T-cell (primary cell): ENCODE measurements at regions not wholly inside any gene's neighbourhood (a gene's known extent, or its start where the extent isn't known, plus 50 kb on each side); places are given as distances from the start of the nearest gene placed in this dataset.
A peak's percentile ranks its signal among the peaks of the same experiment; 100 is the strongest.
"Not testable (repeated sequence)": the region's sequence is repeated elsewhere in the genome, so short reads cannot be mapped to it uniquely, and the experiment has no call there.

ENCODE experiments used
- ATAC-seq, 4 experiments: fragments of 200-7000 bp in 3 of 4; fragments of 150-1000 bp in 1 of 4; cut with Tn5 transposase; replicated peaks in 1 of 4; 1 replicate in 3 of 4; 2 replicates in 1 of 4; pipeline ENCODE4 v1.10.0; 2021; ENCODE audit warnings: moderate library complexity in 3 of 4, mild to moderate bottlenecking in 2 of 4, moderate number of reproducible peaks in 1 of 4
- CTCF ChIA-PET, 2 donors: fragments of 300-600 bp; sonication (Branson Sonifier 250); formaldehyde crosslinking; loops; one replicate each; lab custom pipeline; 2022; ENCODE audit warnings: antibody characterized with exemption in 2 of 2; lab: Charles Lee
- POLR2A ChIA-PET, 2 donors: fragments of 300-600 bp; sonication (Branson Sonifier 250); formaldehyde crosslinking; loops; one replicate each; lab custom pipeline; 2022; ENCODE audit warnings: antibody characterized with exemption in 2 of 2; lab: Charles Lee
- DNase-seq, 35 experiments: peaks; one replicate each; pipeline versions ENCODE4 v3.0.0 to v3.0.0-alpha.2; 2013 to 2023
- H3K27ac ChIP-seq: one replicate; pipeline ENCODE4 v1.5.1; 2013; ENCODE audit warnings: low read length
- H3K27me3 ChIP-seq, 2 experiments: replicated peaks in 1 of 2; 1 replicate in 1 of 2; 2 replicates in 1 of 2; pipeline versions ENCODE4 v1.6.1 to v1.7.0; 2013; ENCODE audit warnings: low read length in 1 of 2, mixed read lengths in 1 of 2; ENCODE audit not compliant: control insufficient read depth in 2 of 2, insufficient read depth in 2 of 2; ENCODE audit errors: extremely low read depth in 1 of 2
- H3K36me3 ChIP-seq, 2 donors: 1 replicate in 1 of 2; 2 replicates in 1 of 2; pipeline versions ENCODE4 v1.6.1 to v1.7.0; 2013; ENCODE audit warnings: low read length in 1 of 2; ENCODE audit not compliant: control insufficient read depth in 2 of 2, insufficient read depth in 1 of 2; ENCODE audit errors: extremely low read depth in 1 of 2
- H3K4me1 ChIP-seq, 2 experiments: 1 replicate in 1 of 2; 2 replicates in 1 of 2; pipeline versions ENCODE4 v1.6.1 to v1.7.0; 2013; ENCODE audit warnings: low read length in 2 of 2, mixed read lengths in 1 of 2; ENCODE audit not compliant: insufficient read depth in 2 of 2, control insufficient read depth in 1 of 2; ENCODE audit errors: extremely low read depth in 1 of 2
- H3K4me3 ChIP-seq, 2 donors: 1 replicate in 1 of 2; 2 replicates in 1 of 2; pipeline versions ENCODE4 v1.5.1 to v1.7.0; 2013; ENCODE audit warnings: mild to moderate bottlenecking in 2 of 2, low read length in 1 of 2, moderate library complexity in 1 of 2; ENCODE audit not compliant: control insufficient read depth in 1 of 2; ENCODE audit errors: extremely low read depth in 1 of 2
- H3K9me3 ChIP-seq: 2 replicates; pipeline ENCODE4 v1.7.0; 2013
- H3K27ac Mint-ChIP-seq, 2 donors: one replicate each; pipeline ENCODE4 v1.8.0; 2020 to 2021; ENCODE audit warnings: mild to moderate bottlenecking in 2 of 2, mixed read lengths in 2 of 2
- H3K27me3 Mint-ChIP-seq, 2 donors: one replicate each; pipeline ENCODE4 v1.8.0; 2021 to 2022; ENCODE audit warnings: mixed read lengths in 2 of 2
- H3K36me3 Mint-ChIP-seq: one replicate; pipeline ENCODE4 v1.8.0; 2021; ENCODE audit warnings: mixed read lengths
- H3K4me1 Mint-ChIP-seq, 3 donors: one replicate each; pipeline ENCODE4 v1.8.0; 2020 to 2022; ENCODE audit warnings: mixed read lengths in 3 of 3, mild to moderate bottlenecking in 1 of 3
- H3K4me3 Mint-ChIP-seq, 3 donors: one replicate each; pipeline ENCODE4 v1.8.0; 2020 to 2022; ENCODE audit warnings: mild to moderate bottlenecking in 3 of 3, mixed read lengths in 3 of 3, moderate library complexity in 3 of 3
- H3K9me3 Mint-ChIP-seq, 3 donors: one replicate each; pipeline ENCODE4 v1.8.0; 2020 to 2022; ENCODE audit warnings: mixed read lengths in 3 of 3
- WGBS: methylation state at CpG from one replicate; pipeline ENCODE4 v1.1.5; 2013; ENCODE audit warnings: missing lambda C conversion rate; ENCODE audit not compliant: insufficient coverage; 5-methylcytosine and 5-hydroxymethylcytosine counted together

DNA sequence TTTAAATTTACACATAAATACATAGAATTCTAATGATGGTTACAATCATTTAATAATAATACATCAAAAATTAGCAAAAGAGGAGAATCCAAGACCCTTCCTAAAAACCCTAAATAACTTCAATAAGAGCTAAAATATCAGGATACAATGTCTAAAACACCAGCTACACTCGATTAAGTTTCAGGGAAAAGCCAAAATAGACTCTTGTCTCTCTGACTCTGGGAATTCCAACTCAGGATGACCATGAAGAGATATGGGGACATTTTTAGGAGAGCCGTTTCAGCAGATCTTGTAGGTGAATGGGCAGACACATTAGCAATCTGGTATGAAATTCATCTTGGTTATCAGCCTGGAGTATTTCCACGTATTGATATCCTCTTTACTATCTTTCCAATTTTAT, 193.3 kb upstream of the NR3C1 start:
- H3K9me3 ChIP-seq: no peaks in the 10 kb centered on the region
- POLR2A ChIA-PET: no interaction called here
- no peaks in the 10 kb centered on the region for H3K27me3 Mint-ChIP-seq
- WGBS: no CpG with 5 or more reads among the region's 3 CpGs
- no peak overlapping the region for H3K27ac Mint-ChIP-seq
- no peaks in the 10 kb centered on the region for H3K36me3 ChIP-seq
- no peak overlapping the region for H3K4me3 ChIP-seq
- no peak overlapping the region for H3K4me3 Mint-ChIP-seq
- ATAC-seq: no peak
- DNase-seq: no peak
- H3K4me1 Mint-ChIP-seq: peaks cover 0 to 12% (median 12%) of the 10 kb centered on the region in 3 donors
- peaks cover 0 to 5% (median 0%) of the 10 kb centered on the region in 3 donors for H3K9me3 Mint-ChIP-seq
- H3K36me3 Mint-ChIP-seq: no peaks in the 10 kb centered on the region
- no peaks in the 10 kb centered on the region for H3K27me3 ChIP-seq
- H3K4me1 ChIP-seq: peaks cover 0 to 2% of the 10 kb centered on the region in 2 experiments
- no peak overlapping the region for H3K27ac ChIP-seq
- CTCF ChIA-PET: no interaction called here

DNA sequence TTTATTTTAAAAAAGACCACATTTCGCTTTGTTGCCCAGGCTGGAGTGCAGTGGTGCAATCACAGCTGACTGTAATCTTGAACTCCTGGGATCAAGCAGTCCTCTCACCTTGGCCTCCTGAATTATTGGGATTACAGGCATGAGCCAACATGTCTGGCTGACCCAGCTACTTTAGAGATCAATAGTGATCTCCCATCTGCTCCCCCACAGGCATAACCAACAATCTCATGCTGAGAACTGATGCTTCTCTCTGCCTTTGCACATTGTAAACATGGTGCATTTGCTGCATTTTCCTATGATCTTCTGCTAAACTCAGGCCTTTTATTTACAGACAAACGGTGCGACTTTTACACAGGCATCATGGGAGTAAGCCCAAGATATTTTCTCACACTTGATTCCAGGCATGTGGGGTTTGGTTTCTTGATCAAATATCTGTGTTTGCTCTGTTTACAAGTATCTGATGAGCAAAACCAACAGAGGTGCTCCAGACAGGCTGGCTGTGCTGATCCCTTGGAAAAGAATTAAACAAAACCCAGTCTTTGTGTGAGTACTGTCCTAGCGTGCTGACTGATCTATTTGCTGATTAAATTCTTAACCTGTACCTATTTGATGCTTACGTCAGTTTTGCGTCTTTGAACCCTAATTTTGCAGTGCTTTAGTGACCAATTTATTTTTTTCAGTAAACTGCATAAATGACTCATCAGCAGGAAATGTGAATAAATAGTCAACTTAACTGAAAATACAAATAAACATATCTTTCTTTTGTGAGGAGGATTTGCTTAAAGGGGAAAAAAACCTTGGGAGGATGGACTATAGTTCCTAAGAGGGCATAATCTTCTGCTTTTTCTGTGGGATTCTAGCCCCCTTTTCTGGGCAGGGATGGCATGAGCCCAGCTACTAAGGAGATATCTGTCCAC, 191.7 kb upstream of the NR3C1 start:
- Mint-ChIP-seq H3K27me3 (no peaks in the 10 kb centered on the region), H3K9me3 (peaks cover 0 to 5% (median 0%) of the 10 kb centered on the region in 3 donors), H3K4me3 (no peak overlapping the region), H3K36me3 (no peaks in the 10 kb centered on the region), H3K27ac (no peak overlapping the region), H3K4me1 (peaks cover 0 to 10% (median 9%) of the 10 kb centered on the region in 3 donors)
- H3K27ac ChIP-seq: no peak overlapping the region
- H3K36me3 ChIP-seq: no peaks in the 10 kb centered on the region
- no peaks in the 10 kb centered on the region for H3K27me3 ChIP-seq
- ChIA-PET CTCF (no interaction called here), POLR2A (no interaction called here)
- no peak for DNase-seq
- no peak overlapping the region for H3K4me3 ChIP-seq
- no peaks in the 10 kb centered on the region for H3K9me3 ChIP-seq
- no peak for ATAC-seq
- peaks cover 0 to 2% of the 10 kb centered on the region in 2 experiments for H3K4me1 ChIP-seq
- WGBS: 53% methylated on average over 6 of the region's 6 CpGs

DNA sequence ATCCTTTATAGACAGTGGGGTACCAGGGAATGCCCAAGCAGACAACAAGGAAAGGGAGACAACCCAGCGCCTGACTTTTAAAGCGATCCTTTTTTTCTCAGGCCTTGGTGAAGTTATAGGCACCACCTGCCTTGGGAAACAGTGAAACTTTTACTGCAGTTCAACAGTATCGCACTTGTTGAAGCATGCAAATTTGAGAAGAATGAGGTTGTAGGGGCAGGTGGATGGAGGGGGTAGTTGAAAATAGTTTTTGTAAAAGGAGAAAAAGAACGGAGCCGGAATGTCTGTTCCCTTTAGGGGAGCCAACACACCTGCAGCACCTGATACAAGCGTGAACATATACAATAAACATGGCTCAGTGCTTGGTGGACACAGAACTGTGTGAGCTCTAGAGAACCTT, 190.2 kb upstream of the NR3C1 start:
- DNase-seq (no peak), ATAC-seq (no peak)
- Mint-ChIP-seq H3K4me1 (peaks cover 0 to 15% (median 12%) of the 10 kb centered on the region in 3 donors), H3K9me3 (peaks cover 0 to 5% (median 0%) of the 10 kb centered on the region in 3 donors), H3K27ac (no peak overlapping the region), H3K27me3 (no peaks in the 10 kb centered on the region), H3K4me3 (no peak overlapping the region), H3K36me3 (no peaks in the 10 kb centered on the region)
- Histone ChIP-seq H3K36me3 (no peaks in the 10 kb centered on the region), H3K4me3 (no peak overlapping the region), H3K4me1 (peaks cover 0 to 2% of the 10 kb centered on the region in 2 experiments), H3K27ac (no peak overlapping the region), H3K9me3 (no peaks in the 10 kb centered on the region), H3K27me3 (no peaks in the 10 kb centered on the region)
- ChIA-PET POLR2A (no interaction called here), CTCF (interaction anchor here in 1 of 2 donors (0.6 kb wide), 1 partner anchor 359 kb away, joined by 3 read pairs; no protein-coding TSS in a partner anchor)
- 98% methylated on average over 6 of the region's 6 CpGs for WGBS

DNA sequence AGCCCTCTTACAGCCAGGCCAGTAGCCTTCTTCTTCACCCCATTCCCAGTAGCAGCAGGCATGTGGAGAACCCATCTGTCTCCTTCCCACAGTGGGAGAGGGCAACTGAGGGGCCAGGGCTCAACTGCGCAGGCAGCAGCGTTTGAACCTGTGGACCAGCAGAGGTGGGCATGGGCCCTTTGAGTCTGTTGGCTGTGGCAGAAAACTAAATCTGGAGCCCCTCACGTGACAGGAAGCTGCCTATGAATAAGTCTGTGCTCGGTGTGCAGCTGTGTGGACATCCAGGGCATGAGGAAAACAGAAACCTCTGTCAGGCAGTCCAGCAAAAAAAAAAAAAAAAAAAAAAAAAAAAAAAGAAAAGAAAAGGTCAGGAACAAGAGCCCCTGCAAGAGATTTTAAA, 189.2 kb upstream of the NR3C1 start:
- Mint-ChIP-seq H3K9me3 (no peaks in the 10 kb centered on the region), H3K27ac (no peak overlapping the region), H3K27me3 (no peaks in the 10 kb centered on the region), H3K36me3 (no peaks in the 10 kb centered on the region), H3K4me1 (peaks cover 0 to 16% (median 15%) of the 10 kb centered on the region in 3 donors), H3K4me3 (no peak overlapping the region)
- Histone ChIP-seq H3K9me3 (no peaks in the 10 kb centered on the region), H3K4me1 (peaks cover 0 to 2% of the 10 kb centered on the region in 2 experiments), H3K27ac (no peak overlapping the region), H3K36me3 (no peaks in the 10 kb centered on the region), H3K27me3 (no peaks in the 10 kb centered on the region), H3K4me3 (no peak overlapping the region)
- POLR2A ChIA-PET: interaction anchor here in 1 of 2 donors (0.5 kb wide), 1 partner anchor 53 kb away, joined by 8 read pairs; no protein-coding TSS in a partner anchor
- DNase-seq: peak in 1 of 35 experiments; percentile 6
- CTCF ChIA-PET: interaction anchor here in 1 of 2 donors (0.7 kb wide), 1 partner anchor 206 kb away, joined by 6 read pairs; no protein-coding TSS in a partner anchor
- ATAC-seq: no peak
- WGBS: 41% methylated on average over 3 of the region's 4 CpGs

DNA sequence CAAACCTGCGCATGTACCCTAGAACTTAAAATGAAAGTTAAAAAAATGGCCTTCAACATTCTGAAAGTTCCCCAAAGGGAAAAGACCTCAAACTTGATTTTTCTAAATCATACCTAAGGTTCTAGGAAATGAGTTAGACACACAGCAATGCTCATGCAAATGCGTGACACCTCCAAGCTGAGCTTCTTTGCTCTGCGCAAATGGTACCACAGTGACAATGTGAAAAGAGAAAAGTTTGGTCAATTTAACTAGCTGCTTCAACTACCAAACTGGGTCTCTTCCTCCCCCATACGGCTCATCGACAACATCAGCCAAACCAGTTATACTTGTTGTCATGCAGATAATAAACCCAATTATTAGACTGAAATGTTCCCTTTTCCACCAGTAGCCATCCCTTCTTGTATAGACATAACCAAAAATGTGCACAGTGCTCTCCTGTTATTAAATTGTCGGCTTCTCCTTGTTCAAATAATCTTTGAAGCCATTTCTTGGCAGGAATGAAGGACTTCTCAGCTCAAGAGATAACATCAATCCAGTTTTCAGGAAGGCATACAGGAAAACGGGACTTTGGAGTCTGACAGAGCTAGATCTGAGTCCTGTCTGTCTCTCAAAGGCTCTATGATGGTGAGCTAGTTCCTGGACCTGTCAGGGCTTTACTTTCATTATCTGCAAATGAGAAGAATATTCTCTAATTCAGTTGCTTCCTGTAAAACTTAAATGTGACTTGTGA, 185.6 kb upstream of the NR3C1 start:
- ATAC-seq (no peak), DNase-seq (no peak)
- H3K4me1 ChIP-seq: peaks cover 0 to 2% of the 10 kb centered on the region in 2 experiments
- no peak overlapping the region for H3K4me3 ChIP-seq
- no peak overlapping the region for H3K4me3 Mint-ChIP-seq
- ChIA-PET POLR2A (no interaction called here), CTCF (no interaction called here)
- no peaks in the 10 kb centered on the region for H3K27me3 ChIP-seq
- H3K27ac Mint-ChIP-seq: no peak overlapping the region
- H3K9me3 ChIP-seq: no peaks in the 10 kb centered on the region
- H3K36me3 Mint-ChIP-seq: no peaks in the 10 kb centered on the region
- H3K27ac ChIP-seq: no peak overlapping the region
- no peaks in the 10 kb centered on the region for H3K36me3 ChIP-seq
- H3K27me3 Mint-ChIP-seq: no peaks in the 10 kb centered on the region
- H3K9me3 Mint-ChIP-seq: no peaks in the 10 kb centered on the region
- WGBS: 96% methylated on average over 4 of the region's 7 CpGs
- H3K4me1 Mint-ChIP-seq: peaks cover 0 to 13% (median 11%) of the 10 kb centered on the region in 3 donors

DNA sequence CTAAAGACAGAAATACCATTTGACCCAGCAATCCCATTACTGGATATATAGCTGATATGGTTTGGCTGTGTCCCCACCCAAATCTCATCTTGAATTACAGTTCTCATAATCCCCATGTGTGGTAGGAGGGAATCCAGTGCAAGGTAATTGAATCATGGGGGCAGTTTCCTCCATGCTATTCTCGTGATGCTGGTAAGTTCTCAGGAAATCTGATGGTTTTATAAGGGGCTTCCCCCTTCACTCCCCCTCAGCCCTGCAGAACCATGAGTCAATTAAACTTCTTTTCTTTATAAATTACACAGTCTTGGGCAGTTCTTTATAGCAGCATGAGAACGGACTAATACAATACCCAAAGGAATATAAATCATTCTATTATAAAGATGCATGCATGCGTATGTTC, 184.6 kb upstream of the NR3C1 start:
- peaks cover 7 to 19% (median 15%) of the 10 kb centered on the region in 3 donors for H3K4me1 Mint-ChIP-seq
- H3K36me3 ChIP-seq, ATAC-seq, H3K9me3 ChIP-seq, H3K4me1 ChIP-seq, H3K27me3 ChIP-seq, H3K4me3 Mint-ChIP-seq, DNase-seq, H3K27ac ChIP-seq, H3K9me3 Mint-ChIP-seq, CTCF ChIA-PET, H3K4me3 ChIP-seq, H3K36me3 Mint-ChIP-seq, H3K27ac Mint-ChIP-seq, POLR2A ChIA-PET, H3K27me3 Mint-ChIP-seq: not testable (repeated sequence)
- no CpG with 5 or more reads among the region's 3 CpGs for WGBS
